Vagina (tissue), 2 donors: ENCODE measurements at regions not wholly inside any gene's neighbourhood (a gene's known extent, or its start where the extent isn't known, plus 50 kb on each side); places are given as distances from the start of the nearest gene placed in this dataset.

ENCODE experiments used
- DNase-seq, 2 donors: peaks; one replicate each; pipeline ENCODE4 v3.0.0-alpha.2; 2017; ENCODE audit errors: extremely low spot score in 2 of 2
- H3K27ac ChIP-seq: fragments of 200-600 bp; sonication (generic); one replicate; pipeline ENCODE4 v1.5.1; 2019
- H3K27me3 ChIP-seq: fragments of 200-600 bp; sonication (generic); one replicate; pipeline ENCODE4 v1.5.1; 2019
- H3K36me3 ChIP-seq, 2 donors: fragments of 200-600 bp; sonication (generic); one replicate each; pipeline ENCODE4 v1.5.1; 2017 to 2019
- H3K4me1 ChIP-seq: fragments of 200-600 bp; sonication (generic); one replicate; pipeline ENCODE4 v1.5.1; 2019
- H3K4me3 ChIP-seq, 2 donors: fragments of 200-600 bp; sonication (generic); 1 replicate in 1 of 2; 2 replicates in 1 of 2; pipeline ENCODE4 v1.5.1; 2016 to 2019
- H3K9me3 ChIP-seq: fragments of 200-600 bp; sonication (generic); one replicate; pipeline ENCODE4 v1.5.1; 2019
- CTCF ChIP-seq, 3 experiments: fragments of 450-650 bp in 2 of 3; fragments of 200-600 bp in 1 of 3; sonication (generic) in 1 of 3; IDR thresholded peaks; one replicate each; pipeline ENCODE4 v1.5.1; 2017 to 2019; ENCODE audit warnings: antibody characterized with exemption in 3 of 3, mild to moderate bottlenecking in 2 of 3, moderate library complexity in 2 of 3
- POLR2A ChIP-seq, 2 donors: fragments of 450-650 bp; IDR thresholded peaks; one replicate each; pipeline ENCODE4 v1.6.1; 2017; ENCODE audit warnings: antibody characterized with exemption in 2 of 2, mild to moderate bottlenecking in 2 of 2, moderate library complexity in 2 of 2
- POLR2AphosphoS5 ChIP-seq, 2 donors: sonication (generic); formaldehyde crosslinking; IDR thresholded peaks; one replicate each; pipeline ENCODE4 v1.9.0; 2017; ENCODE audit warnings: antibody characterized with exemption in 2 of 2, mild to moderate bottlenecking in 2 of 2, low read depth in 1 of 2; ENCODE audit not compliant: insufficient read depth in 1 of 2
- intact Hi-C: fragments of 100-400 bp; cut with DNase I; formaldehyde crosslinking; loops from one replicate; pipeline ENCODE4 v1.15.1; 2023

DNA sequence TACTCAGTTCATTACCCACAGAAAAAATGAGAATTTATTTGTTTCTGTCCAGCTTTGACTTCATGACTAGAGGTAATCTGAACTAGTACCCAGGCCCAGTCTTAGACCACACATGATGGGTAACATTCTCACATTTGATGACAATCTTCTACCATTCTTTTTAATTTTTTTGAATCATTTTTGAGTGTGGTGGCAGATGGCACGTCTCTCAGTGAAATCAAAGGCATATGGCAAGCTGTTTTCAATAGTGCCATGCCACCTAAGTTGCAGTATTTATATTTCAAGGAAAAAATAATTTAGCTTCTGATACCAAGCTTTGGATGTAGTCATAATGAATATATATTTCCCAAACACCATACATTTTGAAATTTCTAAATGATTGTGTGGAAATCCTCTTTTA is 88.8 kb upstream of the HS3ST5 start:
- H3K36me3 ChIP-seq: no peaks in the 10 kb centered on the region
- H3K4me3 ChIP-seq: no peak overlapping the region
- no peaks in the 10 kb centered on the region for H3K9me3 ChIP-seq
- intact Hi-C loops: no loop called here
- TF ChIP-seq POLR2AphosphoS5 (IDR thresholded peaks at IDR 0.05; ENCODE audit: insufficient read depth in 1 of 2, low read depth in 1 of 2) (no peak), CTCF (IDR thresholded peaks at IDR 0.05) (no peak), POLR2A (IDR thresholded peaks at IDR 0.05) (no peak)
- no peak overlapping the region for H3K27ac ChIP-seq
- no peaks in the 10 kb centered on the region for H3K27me3 ChIP-seq
- DNase-seq: no peak
- H3K4me1 ChIP-seq: no peaks in the 10 kb centered on the region

DNA sequence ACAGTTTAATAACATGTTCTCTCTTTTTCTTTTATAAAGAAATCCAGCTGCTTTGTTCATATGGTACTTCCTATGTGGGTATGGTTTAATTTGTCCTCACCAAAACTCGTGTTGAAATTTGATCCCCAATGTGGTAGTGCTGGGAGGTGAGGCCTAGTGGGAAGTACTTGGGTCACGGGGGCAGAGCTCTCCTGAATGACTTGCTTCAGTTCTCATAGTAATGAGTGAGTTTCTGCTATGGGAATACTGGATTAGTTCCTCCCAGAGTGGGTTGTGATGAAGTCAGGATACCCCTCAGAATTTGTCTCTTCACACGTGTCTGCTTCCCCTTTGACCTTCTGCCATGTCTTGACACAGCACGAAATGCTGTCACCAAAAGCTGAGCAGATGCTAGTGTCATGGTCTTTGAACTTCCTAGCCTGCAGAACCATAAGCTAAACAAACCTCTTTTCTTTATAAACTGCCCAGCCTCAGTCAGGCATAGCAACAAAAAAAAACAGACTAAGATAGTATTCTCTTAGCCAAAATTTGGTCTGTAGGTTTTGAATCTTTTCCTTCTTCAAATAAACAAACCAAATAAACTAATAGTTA is 87.8 kb upstream of the HS3ST5 start:
- Histone ChIP-seq H3K27me3 (no peaks in the 10 kb centered on the region), H3K4me1 (no peaks in the 10 kb centered on the region), H3K27ac (no peak overlapping the region), H3K9me3 (no peaks in the 10 kb centered on the region), H3K4me3 (no peak overlapping the region), H3K36me3 (no peaks in the 10 kb centered on the region)
- intact Hi-C loops: no loop called here
- no peak for DNase-seq
- no peak for TF ChIP-seq CTCF (IDR thresholded peaks at IDR 0.05)
- TF ChIP-seq POLR2A (IDR thresholded peaks at IDR 0.05): no peak
- no peak for TF ChIP-seq POLR2AphosphoS5 (IDR thresholded peaks at IDR 0.05; ENCODE audit: insufficient read depth in 1 of 2, low read depth in 1 of 2)

- Histone ChIP-seq H3K4me1 (no peaks in the 10 kb centered on the region), H3K27me3 (no peaks in the 10 kb centered on the region), H3K36me3 (no peaks in the 10 kb centered on the region), H3K9me3 (no peaks in the 10 kb centered on the region), H3K4me3 (no peak overlapping the region), H3K27ac (no peak overlapping the region)
- intact Hi-C loops: no loop called here
- TF ChIP-seq POLR2A (IDR thresholded peaks at IDR 0.05) (no peak), CTCF (IDR thresholded peaks at IDR 0.05) (no peak), POLR2AphosphoS5 (IDR thresholded peaks at IDR 0.05; ENCODE audit: insufficient read depth in 1 of 2, low read depth in 1 of 2) (no peak)
- DNase-seq: no peak
These were observed 85.5 kb upstream of the HS3ST5 start for GRCh38 chr6:114428341-114428740.

- Histone ChIP-seq H3K36me3 (no peaks in the 10 kb centered on the region), H3K27me3 (no peaks in the 10 kb centered on the region), H3K4me1 (no peaks in the 10 kb centered on the region), H3K9me3 (no peaks in the 10 kb centered on the region), H3K4me3 (no peak overlapping the region), H3K27ac (no peak overlapping the region)
- intact Hi-C loops: no loop called here
- no peak for DNase-seq
- TF ChIP-seq POLR2A (IDR thresholded peaks at IDR 0.05) (no peak), CTCF (IDR thresholded peaks at IDR 0.05) (no peak), POLR2AphosphoS5 (IDR thresholded peaks at IDR 0.05; ENCODE audit: insufficient read depth in 1 of 2, low read depth in 1 of 2) (no peak)
These were observed 78.4 kb upstream of the HS3ST5 start for GRCh38 chr6:114421199-114421598.

GRCh38 chr6:114419175-114419574 is 76.4 kb upstream of the HS3ST5 start:
- H3K36me3 ChIP-seq: no peaks in the 10 kb centered on the region
- H3K27ac ChIP-seq: no peak overlapping the region
- no peaks in the 10 kb centered on the region for H3K9me3 ChIP-seq
- intact Hi-C loops: no loop called here
- no peaks in the 10 kb centered on the region for H3K27me3 ChIP-seq
- H3K4me3 ChIP-seq: no peak overlapping the region
- DNase-seq: no peak
- no peaks in the 10 kb centered on the region for H3K4me1 ChIP-seq
- TF ChIP-seq POLR2AphosphoS5 (IDR thresholded peaks at IDR 0.05; ENCODE audit: insufficient read depth in 1 of 2, low read depth in 1 of 2): no peak
- no peak for TF ChIP-seq POLR2A (IDR thresholded peaks at IDR 0.05)
- TF ChIP-seq CTCF (IDR thresholded peaks at IDR 0.05): no peak
